ENCODE measurements at regions not wholly inside any gene's neighbourhood (a gene's known extent, or its start where the extent isn't known, plus 50 kb on each side); places are given as distances from the start of the nearest gene placed in this dataset.
"Not testable (repeated sequence)": the region's sequence is repeated elsewhere in the genome, so short reads cannot be mapped to it uniquely, and the experiment has no call there.

GRCh38 chr5:100709771-100710170 is 174.6 kb downstream of the FAM174A start:
- no peak overlapping the region for H3K27ac ChIP-seq
- no peak for DNase-seq
- H3K4me3 ChIP-seq = no peak overlapping the region
- TF ChIP-seq CTCF (IDR thresholded peaks at IDR 0.05) = no peak
- no peak for TF ChIP-seq EP300 (IDR thresholded peaks at IDR 0.05; ENCODE audit: low read depth)
- no peak for TF ChIP-seq POLR2AphosphoS5 (IDR thresholded peaks at IDR 0.05)
- no peak for TF ChIP-seq POLR2A (IDR thresholded peaks at IDR 0.05)
- in situ Hi-C loops (cut with MboI; ENCODE audit: low pct_ligation_motif_present in 1 of 4, low pct_unique_long_range_greater_than_20kb in 1 of 4, low sequenced_read_pairs in 3 of 4) = no loop called here
- 42 to 50% methylated on average over 1 of the region's 1 CpG for WGBS, 2 donors (ENCODE audit: low coverage in 1 of 2)
- no peaks in the 10 kb centered on the region for H3K9me3 ChIP-seq
- no peaks in the 10 kb centered on the region for H3K36me3 ChIP-seq
- intact Hi-C loops (cut with DNase I; ENCODE audit: low total_unique reads) = no loop called here
- no peaks in the 10 kb centered on the region for H3K27me3 ChIP-seq
- H3K4me1 ChIP-seq = no peaks in the 10 kb centered on the region

DNA sequence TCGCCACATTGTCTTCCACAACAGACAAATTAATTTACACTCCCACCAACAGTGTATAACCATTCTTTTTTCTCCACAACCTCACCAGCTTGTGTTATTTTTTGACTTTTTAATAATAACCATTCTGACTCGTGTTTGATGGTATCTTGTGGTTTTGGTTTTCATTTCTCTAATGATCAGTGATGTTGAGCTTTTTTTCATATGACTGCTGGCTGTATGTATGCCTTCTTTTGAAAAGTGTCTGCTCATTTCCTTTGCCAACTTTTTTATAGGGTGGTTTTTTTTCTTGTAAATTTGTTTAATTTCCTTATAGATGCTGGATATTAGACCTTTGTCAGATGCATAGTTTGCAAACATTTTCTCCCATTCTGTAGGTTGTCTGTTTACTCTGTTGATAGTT is 179.6 kb downstream of the FAM174A start:
- 56 to 59% methylated on average over 2 of the region's 2 CpGs for WGBS, 2 donors (ENCODE audit: low coverage in 1 of 2)
- DNase-seq; H3K9me3 ChIP-seq; H3K36me3 ChIP-seq; H3K4me3 ChIP-seq; H3K27ac ChIP-seq; H3K27me3 ChIP-seq; H3K4me1 ChIP-seq; intact Hi-C loops (cut with DNase I; ENCODE audit: low total_unique reads); in situ Hi-C loops (cut with MboI; ENCODE audit: low pct_ligation_motif_present in 1 of 4, low pct_unique_long_range_greater_than_20kb in 1 of 4, low sequenced_read_pairs in 3 of 4): not testable (repeated sequence)

- in situ Hi-C loops (cut with MboI; ENCODE audit: low pct_ligation_motif_present in 1 of 4, low pct_unique_long_range_greater_than_20kb in 1 of 4, low sequenced_read_pairs in 3 of 4) = no loop called here
- no peaks in the 10 kb centered on the region for H3K36me3 ChIP-seq
These were observed 180.4 kb downstream of the ST8SIA4 start for GRCh38 chr5:100722657-100723056.

DNA sequence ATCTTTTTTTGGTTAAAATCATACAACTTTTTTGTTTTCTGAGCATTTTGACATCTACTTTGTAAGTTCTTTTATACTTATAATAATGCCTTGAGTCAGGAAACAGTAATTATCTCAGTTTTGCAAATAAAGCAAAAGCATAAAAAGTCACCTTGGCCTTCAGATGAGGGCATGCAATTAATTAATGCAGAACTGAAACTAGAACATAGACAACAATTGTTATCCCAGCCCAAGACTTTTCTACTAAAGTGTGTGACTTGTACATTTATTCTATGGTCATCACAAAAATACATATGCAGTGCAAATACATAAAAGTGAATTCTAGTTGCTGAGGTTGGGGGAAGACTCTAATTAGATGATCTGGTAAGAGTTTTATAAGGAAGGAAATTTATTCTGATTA is 179.9 kb downstream of the ST8SIA4 start:
- H3K4me1 ChIP-seq = no peaks in the 10 kb centered on the region
- H3K36me3 ChIP-seq = no peaks in the 10 kb centered on the region
- intact Hi-C loops (cut with DNase I; ENCODE audit: low total_unique reads) = no loop called here
- no peak for DNase-seq
- no peak overlapping the region for H3K27ac ChIP-seq
- TF ChIP-seq EP300 (IDR thresholded peaks at IDR 0.05; ENCODE audit: low read depth) = no peak
- no peak for TF ChIP-seq CTCF (IDR thresholded peaks at IDR 0.05)
- no peak for TF ChIP-seq POLR2AphosphoS5 (IDR thresholded peaks at IDR 0.05)
- no peak for TF ChIP-seq POLR2A (IDR thresholded peaks at IDR 0.05)
- H3K4me3 ChIP-seq = no peak overlapping the region
- H3K9me3 ChIP-seq = no peaks in the 10 kb centered on the region
- in situ Hi-C loops (cut with MboI; ENCODE audit: low pct_ligation_motif_present in 1 of 4, low pct_unique_long_range_greater_than_20kb in 1 of 4, low sequenced_read_pairs in 3 of 4) = no loop called here
- H3K27me3 ChIP-seq = no peaks in the 10 kb centered on the region

More at GRCh38 chr5:100722657-100723056, 180.4 kb downstream of the ST8SIA4 start:
- H3K9me3 ChIP-seq = no peaks in the 10 kb centered on the region
- DNase-seq = no peak
- H3K4me1 ChIP-seq = no peaks in the 10 kb centered on the region
- intact Hi-C loops (cut with DNase I; ENCODE audit: low total_unique reads) = no loop called here
- TF ChIP-seq EP300 (IDR thresholded peaks at IDR 0.05; ENCODE audit: low read depth) = no peak
- TF ChIP-seq POLR2A (IDR thresholded peaks at IDR 0.05) = no peak
- no peak for TF ChIP-seq CTCF (IDR thresholded peaks at IDR 0.05)
- no peak for TF ChIP-seq POLR2AphosphoS5 (IDR thresholded peaks at IDR 0.05)
- H3K27ac ChIP-seq = no peak overlapping the region
- H3K4me3 ChIP-seq = no peak overlapping the region
- H3K27me3 ChIP-seq = no peaks in the 10 kb centered on the region

DNA sequence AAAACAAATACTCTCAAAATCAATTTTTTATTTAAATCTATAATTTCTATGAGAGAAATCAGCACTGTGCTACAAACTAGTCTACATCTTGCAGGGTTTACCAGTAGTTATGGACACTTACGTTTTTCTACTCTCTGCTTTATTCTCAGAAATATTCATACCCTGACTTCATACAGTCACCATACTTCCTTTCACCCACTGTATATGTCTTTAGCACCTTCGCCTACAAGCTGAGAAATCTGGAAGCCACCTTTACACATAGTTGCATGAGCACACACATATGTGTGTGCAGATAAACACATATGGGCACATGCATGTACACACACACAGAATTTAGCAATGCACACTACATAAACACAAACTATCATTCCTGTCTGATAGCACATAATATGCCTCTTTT is 177.0 kb downstream of the ST8SIA4 start:
- H3K4me3 ChIP-seq = no peak overlapping the region
- H3K36me3 ChIP-seq = no peaks in the 10 kb centered on the region
- DNase-seq = no peak
- no peaks in the 10 kb centered on the region for H3K4me1 ChIP-seq
- no peak overlapping the region for H3K27ac ChIP-seq
- no peaks in the 10 kb centered on the region for H3K27me3 ChIP-seq
- no peak for TF ChIP-seq CTCF (IDR thresholded peaks at IDR 0.05)
- no peak for TF ChIP-seq POLR2A (IDR thresholded peaks at IDR 0.05)
- no peak for TF ChIP-seq EP300 (IDR thresholded peaks at IDR 0.05; ENCODE audit: low read depth)
- TF ChIP-seq POLR2AphosphoS5 (IDR thresholded peaks at IDR 0.05) = no peak
- intact Hi-C loops (cut with DNase I; ENCODE audit: low total_unique reads) (no loop called here), in situ Hi-C loops (cut with MboI; ENCODE audit: low pct_ligation_motif_present in 1 of 4, low pct_unique_long_range_greater_than_20kb in 1 of 4, low sequenced_read_pairs in 3 of 4) (no loop called here)
- 68 to 77% methylated on average over 2 of the region's 2 CpGs for WGBS, 2 donors (ENCODE audit: low coverage in 1 of 2)
- no peaks in the 10 kb centered on the region for H3K9me3 ChIP-seq
